Activated CD4-positive, alpha-beta T cell treated with anti-CD3 and anti-CD28 coated beads, Interleukin-2, amount 10 ng/mL, durations not matched to agents 7 days and 5 days (primary cell): ENCODE measurements at regions not wholly inside any gene's neighbourhood (a gene's known extent, or its start where the extent isn't known, plus 50 kb on each side); places are given as distances from the start of the nearest gene placed in this dataset.

Experiments
- CTCF ChIA-PET: fragments of 350-600 bp; sonication (Branson Sonifier 250); formaldehyde crosslinking; loops from one replicate; lab custom pipeline; 2021; ENCODE audit warnings: antibody characterized with exemption; lab: Charles Lee
- POLR2A ChIA-PET: fragments of 350-600 bp; sonication (Branson Sonifier 250); formaldehyde crosslinking; loops from one replicate; lab custom pipeline; 2021; ENCODE audit warnings: antibody characterized with exemption; lab: Charles Lee
- DNase-seq: peaks from one replicate; pipeline ENCODE4 v3.0.0-alpha.2; 2020
- H3K27ac Mint-ChIP-seq: one replicate; pipeline ENCODE4 v1.8.0; 2021; ENCODE audit warnings: mild to moderate bottlenecking, moderate library complexity, mixed read lengths
- H3K27me3 Mint-ChIP-seq: one replicate; pipeline ENCODE4 v1.8.0; 2021; ENCODE audit warnings: mixed read lengths
- H3K36me3 Mint-ChIP-seq: one replicate; pipeline ENCODE4 v1.8.0; 2021; ENCODE audit warnings: low read depth, mixed read lengths
- H3K4me1 Mint-ChIP-seq: one replicate; pipeline ENCODE4 v1.8.0; 2021; ENCODE audit warnings: mixed read lengths
- H3K4me3 Mint-ChIP-seq: one replicate; pipeline ENCODE4 v1.8.0; 2021; ENCODE audit warnings: mild to moderate bottlenecking, moderate library complexity, mixed read lengths
- H3K9me3 Mint-ChIP-seq: one replicate; pipeline ENCODE4 v1.8.0; 2021; ENCODE audit warnings: mixed read lengths

GRCh38 chrX:26019386-26019785, 118.8 kb upstream of the MAGEB18 start:
- H3K4me3 Mint-ChIP-seq = no peak overlapping the region
- no peaks in the 10 kb centered on the region for H3K27me3 Mint-ChIP-seq
- H3K4me1 Mint-ChIP-seq = no peaks in the 10 kb centered on the region
- no peak overlapping the region for H3K27ac Mint-ChIP-seq
- no peaks in the 10 kb centered on the region for H3K9me3 Mint-ChIP-seq
- no peaks in the 10 kb centered on the region for H3K36me3 Mint-ChIP-seq
- POLR2A ChIA-PET = no interaction called here
- CTCF ChIA-PET = no interaction called here
- no peak for DNase-seq

GRCh38 chrX:26026179-26026578, 112.0 kb upstream of the MAGEB18 start:
- no peak for DNase-seq
- POLR2A ChIA-PET = no interaction called here
- no peak overlapping the region for H3K4me3 Mint-ChIP-seq
- no peaks in the 10 kb centered on the region for H3K4me1 Mint-ChIP-seq
- H3K27me3 Mint-ChIP-seq = no peaks in the 10 kb centered on the region
- H3K9me3 Mint-ChIP-seq = no peaks in the 10 kb centered on the region
- H3K27ac Mint-ChIP-seq = no peak overlapping the region
- H3K36me3 Mint-ChIP-seq = no peaks in the 10 kb centered on the region
- CTCF ChIA-PET = no interaction called here

- DNase-seq = no peak
- Mint-ChIP-seq H3K27ac (no peak overlapping the region), H3K9me3 (peaks cover 3% of the 10 kb centered on the region), H3K36me3 (no peaks in the 10 kb centered on the region), H3K4me1 (no peaks in the 10 kb centered on the region), H3K27me3 (no peaks in the 10 kb centered on the region), H3K4me3 (no peak overlapping the region)
- CTCF ChIA-PET = interaction anchor here (0.7 to 0.9 kb wide), 2 partner anchors 12 to 79 kb away, joined by 3 read pairs; no protein-coding TSS in a partner anchor
- POLR2A ChIA-PET = no interaction called here
Measured at GRCh38 chrX:26032111-26032912, 105.8 kb upstream of the MAGEB18 start.

- Mint-ChIP-seq H3K27me3 (no peaks in the 10 kb centered on the region), H3K36me3 (no peaks in the 10 kb centered on the region), H3K27ac (no peak overlapping the region), H3K9me3 (no peaks in the 10 kb centered on the region), H3K4me1 (no peaks in the 10 kb centered on the region), H3K4me3 (no peak overlapping the region)
- DNase-seq = no peak
- CTCF ChIA-PET = no interaction called here
- POLR2A ChIA-PET = no interaction called here
Measured at GRCh38 chrX:26037367-26037766, 100.8 kb upstream of the MAGEB18 start.

- POLR2A ChIA-PET = no interaction called here
- no peak overlapping the region for H3K27ac Mint-ChIP-seq
- no peaks in the 10 kb centered on the region for H3K27me3 Mint-ChIP-seq
- H3K4me3 Mint-ChIP-seq = no peak overlapping the region
- no peaks in the 10 kb centered on the region for H3K36me3 Mint-ChIP-seq
- no peak for DNase-seq
- CTCF ChIA-PET = no interaction called here
- no peaks in the 10 kb centered on the region for H3K4me1 Mint-ChIP-seq
- H3K9me3 Mint-ChIP-seq = no peaks in the 10 kb centered on the region
Measured at GRCh38 chrX:26050099-26050498, 88.0 kb upstream of the MAGEB18 start.

GRCh38 chrX:26070882-26071281, 67.3 kb upstream of the MAGEB18 start:
- POLR2A ChIA-PET = no interaction called here
- Mint-ChIP-seq H3K36me3 (no peaks in the 10 kb centered on the region), H3K27me3 (no peaks in the 10 kb centered on the region), H3K27ac (no peak overlapping the region), H3K4me1 (no peaks in the 10 kb centered on the region), H3K9me3 (peaks cover 2% of the 10 kb centered on the region), H3K4me3 (no peak overlapping the region)
- CTCF ChIA-PET = no interaction called here
- no peak for DNase-seq

GRCh38 chrX:26071618-26072017, 66.5 kb upstream of the MAGEB18 start:
- H3K4me1 Mint-ChIP-seq = no peaks in the 10 kb centered on the region
- no peaks in the 10 kb centered on the region for H3K36me3 Mint-ChIP-seq
- H3K27me3 Mint-ChIP-seq = no peaks in the 10 kb centered on the region
- peaks cover 2% of the 10 kb centered on the region for H3K9me3 Mint-ChIP-seq
- no peak overlapping the region for H3K27ac Mint-ChIP-seq
- CTCF ChIA-PET = no interaction called here
- POLR2A ChIA-PET = no interaction called here
- no peak overlapping the region for H3K4me3 Mint-ChIP-seq
- DNase-seq = no peak

GRCh38 chrX:26083093-26083492, 55.0 kb upstream of the MAGEB18 start:
- H3K4me3 Mint-ChIP-seq = no peak overlapping the region
- CTCF ChIA-PET = no interaction called here
- POLR2A ChIA-PET = no interaction called here
- no peaks in the 10 kb centered on the region for H3K27me3 Mint-ChIP-seq
- H3K27ac Mint-ChIP-seq = no peak overlapping the region
- no peaks in the 10 kb centered on the region for H3K9me3 Mint-ChIP-seq
- no peak for DNase-seq
- no peaks in the 10 kb centered on the region for H3K36me3 Mint-ChIP-seq
- H3K4me1 Mint-ChIP-seq = no peaks in the 10 kb centered on the region
